SK-N-MC (cell line): ENCODE measurements at regions not wholly inside any gene's neighbourhood (a gene's known extent, or its start where the extent isn't known, plus 50 kb on each side); places are given as distances from the start of the nearest gene placed in this dataset.

Source experiments
- EZH2 ChIP-seq: fragments of 200-600 bp; sonication (generic); IDR thresholded peaks from one replicate; pipeline ENCODE4 v1.6.1; 2017; ENCODE audit warnings: antibody characterized with exemption
- FOXP2 ChIP-seq: optimal IDR thresholded peaks from 2 replicates; pipeline ENCODE3; 2011; ENCODE audit warnings: mild to moderate bottlenecking, moderate library complexity; ENCODE audit not compliant: insufficient read depth; ENCODE audit errors: extremely low read length, control extremely low read depth

- TF ChIP-seq EZH2 (no peak), FOXP2 (no peak)
Observed at GRCh38 chr3:75294124-75294523, 370.0 kb upstream of the FRG2C start.
